ENCODE measurements at regions not wholly inside any gene's neighbourhood (a gene's known extent, or its start where the extent isn't known, plus 50 kb on each side); places are given as distances from the start of the nearest gene placed in this dataset.
A peak's percentile ranks its signal among the peaks of the same experiment; 100 is the strongest.

DNA sequence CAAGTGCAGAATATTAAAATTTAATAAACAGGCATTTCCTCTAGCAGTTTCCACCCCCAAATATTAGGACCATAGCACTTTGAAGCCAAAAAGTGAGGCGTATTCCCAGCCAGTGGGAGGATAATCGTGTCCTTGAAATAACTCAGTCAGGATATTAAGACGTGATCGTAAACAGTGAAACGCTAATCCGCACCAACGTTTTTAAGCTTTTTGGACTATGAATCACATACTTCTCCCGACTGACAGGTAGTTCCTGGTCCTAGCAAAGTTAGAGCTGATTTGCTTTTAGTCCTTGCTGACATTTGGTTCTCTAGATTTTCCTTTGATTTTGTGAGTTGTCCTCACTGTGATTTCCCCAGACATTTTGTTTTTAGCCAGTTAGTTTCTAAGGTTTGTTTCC, 197.1 kb upstream of the ARHGAP20 start:
- no peak for ATAC-seq

DNA sequence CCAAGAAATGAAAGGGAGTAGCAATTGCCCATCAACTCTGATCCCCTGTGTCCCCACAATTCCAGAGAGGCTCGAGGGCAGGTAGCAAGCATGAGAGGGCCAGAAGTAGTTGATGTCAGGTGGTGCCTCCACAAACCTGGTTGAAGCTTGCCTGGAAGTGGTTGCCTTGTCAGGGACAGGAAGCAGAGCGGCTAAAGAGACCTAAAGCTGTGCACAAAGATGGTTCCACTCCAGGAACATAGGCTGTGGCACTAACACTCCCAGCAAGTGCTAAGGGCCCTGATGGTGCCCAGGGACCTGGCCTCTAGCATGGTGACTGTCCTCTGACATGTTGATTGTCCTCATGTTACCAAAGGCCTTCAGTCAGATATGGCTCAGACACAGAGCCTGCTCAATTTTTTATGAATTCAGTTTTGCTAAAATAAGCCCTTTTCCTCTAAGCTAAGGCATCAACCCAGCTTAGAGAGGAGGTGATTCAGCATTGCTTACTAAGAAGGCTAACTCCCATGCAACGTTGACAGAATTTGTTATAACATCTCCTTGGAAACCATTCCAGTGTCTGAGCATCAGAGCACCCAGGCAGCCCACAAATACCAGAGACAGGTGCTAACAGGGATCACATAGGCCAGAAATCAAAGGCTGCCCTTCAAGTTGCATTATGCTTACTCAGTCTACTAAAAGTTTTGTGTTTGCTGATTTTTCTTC, 196.3 kb upstream of the ARHGAP20 start:
- no peak for DNase-seq

More for the DNA sequence above, 197.1 kb upstream of the ARHGAP20 start:
- Mint-ChIP-seq H3K9me3 (peaks cover 7% of the 10 kb centered on the region), H3K4me1 (ENCODE audit: low read depth) (peaks cover 26% of the 10 kb centered on the region), H3K4me3 (no peak overlapping the region), H3K36me3 (ENCODE audit: insufficient read depth) (no peaks in the 10 kb centered on the region), H3K27me3 (ENCODE audit: low read depth) (no peaks in the 10 kb centered on the region)
- DNase-seq, result no peak

DNA sequence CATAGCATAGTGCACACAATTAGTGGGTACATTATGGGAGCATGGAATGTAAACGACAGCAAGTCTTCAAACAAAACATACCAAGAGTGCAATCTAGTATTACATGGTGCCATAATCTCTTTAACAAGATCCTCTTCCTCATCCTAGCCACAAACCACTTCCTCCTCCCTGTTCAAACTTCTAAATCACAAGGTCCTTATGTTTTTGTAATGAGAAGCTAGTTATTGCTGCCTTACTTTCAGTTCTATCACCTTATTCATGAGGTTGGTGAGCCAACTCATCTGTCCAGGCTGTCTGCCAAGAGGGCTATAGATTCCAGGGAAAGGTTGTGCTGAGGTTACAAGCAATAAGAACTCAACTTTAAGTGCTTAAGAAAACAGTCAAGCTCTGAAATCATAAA, 195.4 kb upstream of the ARHGAP20 start:
- DNase-seq (no peak), ATAC-seq (peak; percentile 32 to 58)
- no peaks in the 10 kb centered on the region for H3K27me3 Mint-ChIP-seq (ENCODE audit: low read depth)
- peaks cover 7% of the 10 kb centered on the region for H3K9me3 Mint-ChIP-seq
- no peaks in the 10 kb centered on the region for H3K36me3 Mint-ChIP-seq (ENCODE audit: insufficient read depth)
- H3K4me3 Mint-ChIP-seq, result no peak overlapping the region
- H3K4me1 Mint-ChIP-seq (ENCODE audit: low read depth), result peaks cover 26% of the 10 kb centered on the region

More for the DNA sequence above, 196.3 kb upstream of the ARHGAP20 start:
- Mint-ChIP-seq H3K4me1 (ENCODE audit: low read depth) (peaks cover 26% of the 10 kb centered on the region), H3K4me3 (no peak overlapping the region), H3K27me3 (ENCODE audit: low read depth) (no peaks in the 10 kb centered on the region), H3K36me3 (ENCODE audit: insufficient read depth) (no peaks in the 10 kb centered on the region), H3K9me3 (peaks cover 7% of the 10 kb centered on the region)
- ATAC-seq, result peak in 1 of 2 donors; percentile 23

DNA sequence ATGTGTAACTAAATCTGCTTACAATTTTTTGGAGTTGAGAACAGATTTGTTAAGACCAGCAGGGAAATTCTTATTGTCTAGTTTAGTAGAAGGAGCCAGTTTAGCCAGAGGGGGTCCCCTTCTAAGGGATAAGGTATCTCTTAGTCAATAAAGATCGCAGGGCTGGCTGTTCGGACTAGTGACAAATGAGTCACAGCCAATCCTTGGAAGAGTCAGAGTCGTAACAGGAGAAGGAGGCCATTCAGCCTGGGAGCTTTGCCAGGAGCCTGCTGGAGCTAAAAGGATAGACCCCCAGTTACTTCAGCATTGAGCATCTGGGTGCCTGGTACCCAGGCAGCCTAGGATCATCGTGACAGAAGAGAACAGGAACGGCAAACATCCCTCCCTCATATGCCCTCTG, 191.6 kb upstream of the ARHGAP20 start:
- no peak for DNase-seq
- Mint-ChIP-seq H3K36me3 (ENCODE audit: insufficient read depth) (no peaks in the 10 kb centered on the region), H3K27me3 (ENCODE audit: low read depth) (no peaks in the 10 kb centered on the region), H3K4me1 (ENCODE audit: low read depth) (peaks cover 21% of the 10 kb centered on the region), H3K4me3 (no peak overlapping the region), H3K9me3 (peaks cover 7% of the 10 kb centered on the region)
- no peak for ATAC-seq

DNA sequence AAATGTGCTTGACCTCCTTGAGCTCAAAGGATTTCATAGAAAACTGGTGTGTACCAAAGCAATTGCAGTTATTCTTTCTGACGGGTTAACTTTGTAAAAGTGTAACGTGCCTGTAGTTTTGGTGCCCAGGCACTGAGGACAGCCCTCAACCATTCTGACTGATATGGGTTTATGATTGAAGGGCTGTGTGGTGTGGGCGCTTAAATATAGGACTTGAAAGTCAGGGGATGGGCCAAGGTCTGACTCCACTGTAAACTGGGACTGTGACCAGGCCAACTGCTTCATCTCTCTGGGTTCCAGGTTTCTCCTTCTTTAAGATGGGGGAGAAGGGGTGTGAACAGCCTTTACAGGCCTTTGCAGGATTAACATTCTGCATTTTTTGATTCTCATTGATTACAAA, 191.1 kb upstream of the ARHGAP20 start:
- Mint-ChIP-seq H3K4me3 (no peak overlapping the region), H3K27me3 (ENCODE audit: low read depth) (no peaks in the 10 kb centered on the region), H3K36me3 (ENCODE audit: insufficient read depth) (no peaks in the 10 kb centered on the region), H3K9me3 (peaks cover 7% of the 10 kb centered on the region), H3K4me1 (ENCODE audit: low read depth) (peaks cover 17% of the 10 kb centered on the region)
- no peak for DNase-seq
- no peak for ATAC-seq

DNA sequence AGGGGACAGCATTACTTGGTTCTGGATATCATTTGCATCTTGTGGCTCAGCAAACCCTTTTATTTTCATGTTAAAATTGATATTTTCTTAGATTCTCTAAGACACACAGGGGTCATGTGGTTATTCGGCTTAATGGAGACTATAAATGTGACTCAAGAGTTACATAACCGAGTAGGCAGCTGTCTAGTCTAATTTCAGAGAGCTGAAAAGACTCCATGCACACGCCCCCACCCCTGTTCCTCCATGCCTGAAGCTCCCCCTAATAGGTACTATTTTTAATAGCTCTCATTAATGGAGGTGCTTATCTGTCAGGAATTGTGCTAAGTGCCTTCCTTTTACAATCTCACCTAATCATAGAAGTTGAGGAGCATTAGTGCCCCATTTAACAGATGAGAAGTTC, 189.2 kb upstream of the ARHGAP20 start:
- Mint-ChIP-seq H3K4me1 (ENCODE audit: low read depth) (peaks cover 2% of the 10 kb centered on the region), H3K4me3 (no peak overlapping the region), H3K27me3 (ENCODE audit: low read depth) (no peaks in the 10 kb centered on the region), H3K36me3 (ENCODE audit: insufficient read depth) (no peaks in the 10 kb centered on the region), H3K9me3 (peaks cover 3% of the 10 kb centered on the region)
- DNase-seq (no peak), ATAC-seq (no peak)

DNA sequence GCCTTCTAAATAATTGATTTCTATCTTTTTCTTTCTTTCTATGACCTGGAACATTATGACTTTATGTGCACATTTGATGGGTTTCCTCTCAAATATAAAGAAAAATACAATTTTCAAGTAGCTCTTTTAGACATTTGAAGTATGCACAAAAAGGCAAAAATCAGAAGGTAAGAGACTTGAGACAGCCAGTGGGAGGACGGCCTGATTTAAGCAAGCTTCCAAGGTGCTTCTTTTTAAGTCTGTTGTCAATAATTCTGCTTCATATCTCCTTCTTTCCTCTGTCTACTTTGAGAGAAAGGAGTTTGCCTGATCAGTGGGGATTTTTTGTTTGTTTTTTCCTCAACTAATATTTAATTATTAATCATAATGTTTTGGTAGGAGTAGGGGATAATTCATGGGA, 188.2 kb upstream of the ARHGAP20 start:
- no peaks in the 10 kb centered on the region for H3K9me3 Mint-ChIP-seq
- DNase-seq, result no peak
- no peaks in the 10 kb centered on the region for H3K4me1 Mint-ChIP-seq (ENCODE audit: low read depth)
- no peaks in the 10 kb centered on the region for H3K36me3 Mint-ChIP-seq (ENCODE audit: insufficient read depth)
- ATAC-seq, result no peak
- H3K4me3 Mint-ChIP-seq, result no peak overlapping the region
- H3K27me3 Mint-ChIP-seq (ENCODE audit: low read depth), result no peaks in the 10 kb centered on the region

DNA sequence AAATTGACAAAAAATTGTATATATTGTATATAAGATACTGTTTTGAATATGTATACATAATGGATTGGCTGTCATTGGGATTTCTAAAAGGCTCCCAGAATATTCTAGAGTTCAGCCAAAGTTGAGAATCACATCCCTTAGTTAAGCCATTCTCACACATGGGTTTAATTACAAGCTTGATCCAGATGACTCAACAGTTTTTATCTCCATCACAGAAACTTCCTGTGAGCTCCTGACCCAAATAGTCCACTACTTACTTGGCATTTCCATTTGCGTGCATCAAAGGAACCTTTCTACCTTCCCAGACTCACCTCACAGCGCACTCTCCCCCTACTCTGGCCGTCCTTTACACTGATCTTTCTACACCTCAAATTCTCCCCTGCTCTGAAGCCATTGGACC, 184.8 kb upstream of the ARHGAP20 start:
- DNase-seq (no peak), ATAC-seq (no peak)
- H3K36me3 Mint-ChIP-seq (ENCODE audit: insufficient read depth), result no peaks in the 10 kb centered on the region
- H3K4me1 Mint-ChIP-seq (ENCODE audit: low read depth), result no peaks in the 10 kb centered on the region
- H3K9me3 Mint-ChIP-seq, result no peaks in the 10 kb centered on the region
- H3K4me3 Mint-ChIP-seq, result no peak overlapping the region
- H3K27me3 Mint-ChIP-seq (ENCODE audit: low read depth), result no peaks in the 10 kb centered on the region

DNA sequence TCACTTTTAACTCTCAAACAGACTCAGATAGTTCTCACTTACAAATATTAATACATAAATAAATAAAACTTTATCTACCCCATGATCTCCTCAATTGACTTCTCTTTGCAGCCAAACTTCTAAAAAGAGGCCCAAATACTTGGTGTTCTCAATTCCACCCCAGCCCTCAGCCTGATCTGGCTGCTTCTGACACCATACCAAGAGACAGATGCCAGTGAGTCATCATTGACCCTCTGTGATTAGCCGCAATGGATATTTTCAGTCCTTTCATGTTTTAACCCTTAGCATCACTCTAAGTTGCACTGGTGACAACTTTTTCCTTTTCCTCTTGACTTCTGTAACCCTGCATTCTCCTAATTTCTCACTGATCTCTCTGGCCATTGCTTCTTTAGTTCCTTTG, 184.1 kb upstream of the ARHGAP20 start:
- DNase-seq (no peak), ATAC-seq (no peak)
- H3K4me1 Mint-ChIP-seq (ENCODE audit: low read depth), result no peaks in the 10 kb centered on the region
- H3K4me3 Mint-ChIP-seq, result no peak overlapping the region
- H3K27me3 Mint-ChIP-seq (ENCODE audit: low read depth), result no peaks in the 10 kb centered on the region
- H3K9me3 Mint-ChIP-seq, result no peaks in the 10 kb centered on the region
- no peaks in the 10 kb centered on the region for H3K36me3 Mint-ChIP-seq (ENCODE audit: insufficient read depth)

DNA sequence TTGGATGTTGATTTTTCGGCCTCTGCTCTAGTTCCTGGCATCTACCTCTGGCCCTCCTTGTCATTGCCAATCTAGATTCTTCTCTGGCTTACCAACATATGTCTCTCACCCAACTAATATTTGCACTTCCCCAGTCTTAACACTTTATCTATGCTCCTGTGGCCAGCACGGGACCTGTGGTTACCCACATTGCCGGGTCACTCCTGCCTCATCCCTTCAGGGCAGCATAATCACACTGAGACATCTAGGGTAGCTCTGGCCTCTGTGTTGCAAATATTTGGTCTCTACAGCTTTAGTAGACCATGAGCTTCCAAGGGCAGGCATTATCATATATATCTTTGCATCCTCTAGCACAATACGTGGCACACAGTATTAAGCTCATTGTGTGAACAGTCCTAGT, 182.0 kb upstream of the ARHGAP20 start:
- H3K27me3 Mint-ChIP-seq (ENCODE audit: low read depth), result no peaks in the 10 kb centered on the region
- ATAC-seq, result no peak
- no peaks in the 10 kb centered on the region for H3K9me3 Mint-ChIP-seq
- no peaks in the 10 kb centered on the region for H3K36me3 Mint-ChIP-seq (ENCODE audit: insufficient read depth)
- no peak overlapping the region for H3K4me3 Mint-ChIP-seq
- H3K4me1 Mint-ChIP-seq (ENCODE audit: low read depth), result no peaks in the 10 kb centered on the region
- DNase-seq, result no peak

DNA sequence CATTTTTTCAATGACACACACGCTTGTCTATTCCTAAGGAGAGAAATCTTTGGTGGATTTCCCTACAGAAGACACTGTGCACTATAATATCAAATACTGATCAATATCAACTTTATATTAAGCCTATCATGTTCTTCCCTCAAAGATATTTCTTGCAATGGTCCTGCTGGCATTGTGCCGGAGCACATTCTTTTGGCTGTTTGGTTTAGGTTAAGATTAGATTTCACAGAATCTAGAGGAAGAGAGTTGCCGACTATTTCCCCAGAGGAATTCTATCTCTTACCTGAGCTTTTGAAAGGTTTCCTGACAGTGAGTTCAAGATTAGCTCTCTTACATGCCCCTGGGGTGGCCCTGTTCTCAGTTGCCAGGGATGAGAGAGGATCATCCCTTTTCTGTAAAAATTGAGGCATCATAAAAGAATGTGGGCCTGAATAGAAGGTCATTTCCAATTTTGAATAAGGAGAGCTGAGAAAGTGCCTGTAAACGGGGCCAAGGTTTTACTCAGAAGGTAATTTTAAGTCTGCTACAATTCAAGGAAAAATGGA, 180.6 kb upstream of the ARHGAP20 start:
- H3K4me3 Mint-ChIP-seq, result no peak overlapping the region
- H3K27me3 Mint-ChIP-seq (ENCODE audit: low read depth), result no peaks in the 10 kb centered on the region
- no peak for DNase-seq
- H3K9me3 Mint-ChIP-seq, result no peaks in the 10 kb centered on the region
- no peaks in the 10 kb centered on the region for H3K36me3 Mint-ChIP-seq (ENCODE audit: insufficient read depth)
- H3K4me1 Mint-ChIP-seq (ENCODE audit: low read depth), result no peaks in the 10 kb centered on the region
- no peak for ATAC-seq

DNA sequence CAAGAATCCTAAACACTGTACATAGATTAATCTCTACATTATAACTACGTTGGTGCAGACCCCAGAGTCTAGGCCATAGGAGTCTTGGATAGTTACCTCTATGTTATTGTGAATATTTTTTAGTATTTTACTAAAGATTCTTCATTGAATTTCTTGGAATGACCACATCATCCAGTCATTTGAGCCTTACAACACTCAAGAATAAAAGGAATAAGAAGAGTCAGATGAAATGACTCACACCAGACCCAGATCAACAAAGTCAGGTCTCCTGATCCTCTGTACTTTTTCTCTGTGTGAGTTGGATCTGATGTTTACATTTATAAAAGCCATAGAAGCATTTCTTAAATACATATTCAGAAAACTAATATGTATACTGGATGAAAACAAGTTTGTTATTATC, 179.2 kb upstream of the ARHGAP20 start:
- ATAC-seq, result no peak
- Mint-ChIP-seq H3K9me3 (no peaks in the 10 kb centered on the region), H3K27me3 (ENCODE audit: low read depth) (no peaks in the 10 kb centered on the region)

DNA sequence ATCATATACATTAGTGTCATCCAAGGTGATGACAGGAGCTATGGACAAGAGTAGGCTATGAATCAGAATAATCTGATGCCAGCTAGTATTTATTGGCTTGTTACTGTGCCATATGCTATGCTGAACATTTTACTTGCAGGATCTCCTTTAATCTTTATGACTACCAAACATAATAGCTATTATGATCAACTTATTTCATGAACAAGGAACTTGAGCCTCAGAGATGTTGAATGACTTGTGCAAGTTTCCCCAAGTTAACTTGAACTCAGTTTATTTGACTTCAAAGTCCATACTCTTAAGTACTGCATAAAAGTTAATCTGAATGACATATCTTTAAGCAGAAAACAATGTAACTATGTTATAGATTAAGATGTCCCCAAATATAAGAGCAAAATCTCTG, 178.8 kb upstream of the ARHGAP20 start:
- DNase-seq (no peak), ATAC-seq (no peak)
- Mint-ChIP-seq H3K4me3 (no peak overlapping the region), H3K27me3 (ENCODE audit: low read depth) (no peaks in the 10 kb centered on the region), H3K9me3 (no peaks in the 10 kb centered on the region), H3K4me1 (ENCODE audit: low read depth) (no peaks in the 10 kb centered on the region), H3K36me3 (ENCODE audit: insufficient read depth) (no peaks in the 10 kb centered on the region)

More for the DNA sequence above, 179.2 kb upstream of the ARHGAP20 start:
- no peak for DNase-seq
- H3K4me3 Mint-ChIP-seq, result no peak overlapping the region
- no peaks in the 10 kb centered on the region for H3K36me3 Mint-ChIP-seq (ENCODE audit: insufficient read depth)
- no peaks in the 10 kb centered on the region for H3K4me1 Mint-ChIP-seq (ENCODE audit: low read depth)

DNA sequence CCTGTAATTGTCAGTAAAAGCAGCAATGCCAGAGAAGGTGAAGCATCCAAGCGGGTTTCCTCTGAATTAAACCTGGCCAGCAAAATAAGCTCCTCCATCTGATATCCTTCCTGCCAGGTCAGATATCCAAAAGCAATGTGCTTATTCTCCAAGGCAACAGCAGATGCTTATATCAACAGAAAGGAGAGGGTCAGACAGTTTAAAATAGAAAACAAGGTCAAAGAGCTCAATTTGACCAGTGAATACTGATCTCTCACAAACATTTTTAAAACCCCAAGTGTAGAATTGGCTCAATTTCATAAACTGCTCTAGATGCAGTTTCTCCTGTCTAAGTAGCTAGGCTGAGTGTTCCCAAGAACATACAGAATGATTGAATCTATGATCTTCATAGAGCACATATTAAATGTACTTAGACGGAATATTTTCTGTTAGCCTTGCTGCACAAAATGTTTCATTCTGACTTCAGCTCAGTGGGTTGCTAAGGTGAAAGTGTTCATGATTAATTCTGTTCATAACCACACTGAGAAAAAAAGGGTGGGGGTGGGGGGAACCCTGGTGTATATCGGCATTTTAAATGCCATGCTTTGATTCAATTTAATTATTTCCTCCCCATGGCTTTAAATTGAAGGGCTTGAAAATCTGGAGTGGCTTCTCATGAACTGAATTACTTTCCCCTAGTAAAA, 174.2 kb upstream of the ARHGAP20 start:
- H3K4me1 Mint-ChIP-seq (ENCODE audit: low read depth), result no peaks in the 10 kb centered on the region
- ATAC-seq, result no peak

DNA sequence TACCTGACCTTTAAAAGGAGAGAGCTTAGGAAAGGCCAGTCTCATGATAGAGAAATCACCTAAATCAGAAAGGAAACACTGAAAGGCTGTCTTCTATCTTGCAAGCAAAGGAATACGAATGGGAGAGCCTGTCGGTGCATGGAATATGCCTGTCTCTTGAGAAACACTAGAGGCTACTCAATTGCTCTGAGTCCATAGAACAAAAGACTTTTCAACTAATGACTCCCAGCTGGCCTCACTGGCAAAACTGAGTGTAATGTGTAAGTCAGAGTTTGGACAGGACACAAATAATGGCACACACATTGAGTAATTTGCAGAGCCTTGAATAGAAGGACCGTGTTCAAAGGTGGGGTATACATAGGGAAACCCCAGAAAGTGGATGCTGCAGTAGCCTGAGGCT, 171.0 kb upstream of the ARHGAP20 start:
- no peaks in the 10 kb centered on the region for H3K36me3 Mint-ChIP-seq (ENCODE audit: insufficient read depth)
- no peaks in the 10 kb centered on the region for H3K9me3 Mint-ChIP-seq
- ATAC-seq (no peak), DNase-seq (no peak)
- no peak overlapping the region for H3K4me3 Mint-ChIP-seq
- H3K4me1 Mint-ChIP-seq (ENCODE audit: low read depth), result no peaks in the 10 kb centered on the region
- H3K27me3 Mint-ChIP-seq (ENCODE audit: low read depth), result peaks cover 5% of the 10 kb centered on the region

More for the DNA sequence above, 174.2 kb upstream of the ARHGAP20 start:
- Mint-ChIP-seq H3K27me3 (ENCODE audit: low read depth) (peaks cover 5% of the 10 kb centered on the region), H3K9me3 (no peaks in the 10 kb centered on the region), H3K36me3 (ENCODE audit: insufficient read depth) (no peaks in the 10 kb centered on the region), H3K4me3 (no peak overlapping the region)
- no peak for DNase-seq

Data from activated T-cell treated with anti-CD3 and anti-CD28 coated beads, Interleukin-2, amount 50 U/mL, for 4 hours (primary cell).